Subcutaneous abdominal adipose tissue (tissue), 5 donors: ENCODE measurements at regions not wholly inside any gene's neighbourhood (a gene's known extent, or its start where the extent isn't known, plus 50 kb on each side); places are given as distances from the start of the nearest gene placed in this dataset.

Experiments
- H3K27ac ChIP-seq: one replicate; pipeline ENCODE4 v1.7.0; 2013; ENCODE audit warnings: low read depth, mild to moderate bottlenecking, inconsistent platforms, low read length, moderate library complexity
- H3K27me3 ChIP-seq, 5 donors: one replicate each; pipeline ENCODE4 v1.7.0; 2013; ENCODE audit warnings: low read length in 5 of 5, inconsistent platforms in 1 of 5; ENCODE audit not compliant: control insufficient read depth in 5 of 5, insufficient read depth in 4 of 5
- H3K36me3 ChIP-seq, 5 donors: one replicate each; pipeline ENCODE4 v1.7.0; 2013; ENCODE audit warnings: low read length in 5 of 5; ENCODE audit not compliant: control insufficient read depth in 5 of 5, insufficient read depth in 5 of 5
- H3K4me1 ChIP-seq, 5 donors: one replicate each; pipeline ENCODE4 v1.7.0; 2013; ENCODE audit warnings: low read length in 5 of 5, mild to moderate bottlenecking in 3 of 5, moderate library complexity in 1 of 5; ENCODE audit not compliant: control insufficient read depth in 5 of 5, insufficient read depth in 5 of 5
- H3K4me3 ChIP-seq, 5 donors: one replicate each; pipeline ENCODE4 v1.7.0; 2013; ENCODE audit warnings: low read length in 5 of 5, low read depth in 1 of 5
- H3K9ac ChIP-seq, 5 donors: one replicate each; pipeline ENCODE4 v1.7.0; 2013; ENCODE audit warnings: low read length in 5 of 5, mild to moderate bottlenecking in 4 of 5, moderate library complexity in 3 of 5
- H3K9me3 ChIP-seq, 5 donors: one replicate each; pipeline ENCODE4 v1.7.0; 2013; ENCODE audit warnings: low read length in 5 of 5; ENCODE audit not compliant: control insufficient read depth in 5 of 5
- donor health status: healthy.
- donor health status: healthy.
- donor health status: healthy.
- donor health status: healthy.
- donor health status: healthy.

GRCh38 chr9:93814077-93814956, 140.8 kb downstream of the BARX1 start:
- Histone ChIP-seq H3K27ac (no peak overlapping the region), H3K4me3 (no peak overlapping the region), H3K27me3 (peaks cover 5 to 40% (median 28%) of the 10 kb centered on the region in 5 donors), H3K9ac (no peak overlapping the region), H3K36me3 (no peaks in the 10 kb centered on the region), H3K4me1 (no peaks in the 10 kb centered on the region), H3K9me3 (peaks cover 2 to 16% (median 9%) of the 10 kb centered on the region in 5 donors)

GRCh38 chr9:93813221-93814076, 141.7 kb downstream of the BARX1 start:
- no peak overlapping the region for H3K9ac ChIP-seq
- H3K27ac ChIP-seq = no peak overlapping the region
- H3K36me3 ChIP-seq = no peaks in the 10 kb centered on the region
- no peak overlapping the region for H3K4me3 ChIP-seq
- H3K9me3 ChIP-seq = peaks cover 2 to 11% (median 7%) of the 10 kb centered on the region in 5 donors
- no peaks in the 10 kb centered on the region for H3K4me1 ChIP-seq
- peaks cover 5 to 40% (median 23%) of the 10 kb centered on the region in 5 donors for H3K27me3 ChIP-seq

GRCh38 chr9:93812410-93812668, 142.8 kb downstream of the BARX1 start:
- Histone ChIP-seq H3K4me1 (no peaks in the 10 kb centered on the region), H3K27ac (no peak overlapping the region), H3K4me3 (no peak overlapping the region), H3K36me3 (no peaks in the 10 kb centered on the region), H3K27me3 (peaks cover 8 to 39% (median 21%) of the 10 kb centered on the region in 5 donors), H3K9ac (no peak overlapping the region), H3K9me3 (peaks cover 2 to 9% (median 6%) of the 10 kb centered on the region in 5 donors)

GRCh38 chr9:93810028-93810971, 144.9 kb downstream of the BARX1 start:
- no peaks in the 10 kb centered on the region for H3K36me3 ChIP-seq
- H3K4me1 ChIP-seq = no peaks in the 10 kb centered on the region
- H3K27me3 ChIP-seq = peaks cover 8 to 42% (median 25%) of the 10 kb centered on the region in 5 donors
- no peak overlapping the region for H3K4me3 ChIP-seq
- H3K27ac ChIP-seq = no peak overlapping the region
- no peak overlapping the region for H3K9ac ChIP-seq
- peaks cover 2 to 12% (median 7%) of the 10 kb centered on the region in 5 donors for H3K9me3 ChIP-seq

- H3K27me3 ChIP-seq = peaks cover 8 to 42% (median 25%) of the 10 kb centered on the region in 5 donors
- no peak overlapping the region for H3K4me3 ChIP-seq
- H3K9me3 ChIP-seq = peaks cover 2 to 12% (median 7%) of the 10 kb centered on the region in 5 donors
- H3K36me3 ChIP-seq = no peaks in the 10 kb centered on the region
- H3K9ac ChIP-seq = no peak overlapping the region
- no peak overlapping the region for H3K27ac ChIP-seq
- H3K4me1 ChIP-seq = no peaks in the 10 kb centered on the region
Observed at GRCh38 chr9:93809204-93809940, 145.8 kb downstream of the BARX1 start.

GRCh38 chr9:93808115-93809029, 146.8 kb downstream of the BARX1 start:
- Histone ChIP-seq H3K27ac (no peak overlapping the region), H3K9me3 (peaks cover 2 to 12% (median 7%) of the 10 kb centered on the region in 5 donors), H3K4me1 (no peaks in the 10 kb centered on the region), H3K9ac (no peak overlapping the region), H3K27me3 (peaks cover 8 to 33% (median 19%) of the 10 kb centered on the region in 5 donors), H3K36me3 (no peaks in the 10 kb centered on the region), H3K4me3 (no peak overlapping the region)

- Histone ChIP-seq H3K36me3 (no peaks in the 10 kb centered on the region), H3K27ac (no peak overlapping the region), H3K9ac (no peak overlapping the region), H3K9me3 (peaks cover 1 to 10% (median 5%) of the 10 kb centered on the region in 5 donors), H3K27me3 (peaks cover 8 to 27% (median 16%) of the 10 kb centered on the region in 5 donors), H3K4me3 (no peak overlapping the region), H3K4me1 (no peaks in the 10 kb centered on the region)
Observed at GRCh38 chr9:93807166-93808074, 147.7 kb downstream of the BARX1 start.
